MM.1S (cell line): ENCODE measurements at regions not wholly inside any gene's neighbourhood (a gene's known extent, or its start where the extent isn't known, plus 50 kb on each side); places are given as distances from the start of the nearest gene placed in this dataset.

Experiments
- DNase-seq: peaks from one replicate; pipeline ENCODE4 v3.0.0-alpha.2; 2015
- H2AFZ ChIP-seq: fragments of 300-600 bp; sonication (generic); 2 replicates; pipeline ENCODE4 v1.6.0; 2016; ENCODE audit warnings: antibody characterized with exemption, low read length
- H3F3A ChIP-seq: fragments of 300-600 bp; sonication (generic); 2 replicates; pipeline ENCODE4 v1.6.1; 2016; ENCODE audit warnings: mild to moderate bottlenecking, antibody characterized with exemption, low read length, moderate library complexity, mixed read lengths; ENCODE audit not compliant: insufficient read depth
- H3K27ac ChIP-seq: fragments of 300-600 bp; sonication (generic); 2 replicates; pipeline ENCODE4 v1.5.1; 2016; ENCODE audit warnings: mild to moderate bottlenecking, low read length
- H3K27me3 ChIP-seq: fragments of 300-600 bp; sonication (generic); replicated peaks from 2 replicates; pipeline ENCODE4 v1.6.0; 2016; ENCODE audit warnings: low read length; ENCODE audit not compliant: insufficient read depth
- H3K36me3 ChIP-seq: fragments of 300-600 bp; sonication (generic); replicated peaks from 2 replicates; pipeline ENCODE4 v1.6.1; 2016; ENCODE audit warnings: mild to moderate bottlenecking, low read length, mixed read lengths; ENCODE audit not compliant: insufficient read depth
- H3K4me1 ChIP-seq: fragments of 300-600 bp; sonication (generic); 2 replicates; pipeline ENCODE4 v1.6.1; 2016; ENCODE audit warnings: low read length, mixed read lengths
- H3K4me2 ChIP-seq: fragments of 300-600 bp; sonication (generic); 2 replicates; pipeline ENCODE4 v1.6.0; 2016; ENCODE audit warnings: low read depth, low read length
- H3K4me3 ChIP-seq: fragments of 300-600 bp; sonication (generic); 2 replicates; pipeline ENCODE4 v1.5.1; 2016; ENCODE audit warnings: low read length, mixed read lengths
- H3K79me2 ChIP-seq: fragments of 300-600 bp; sonication (generic); 2 replicates; pipeline ENCODE4 v1.6.1; 2016; ENCODE audit warnings: mixed run types, low read length, mixed read lengths
- H3K9ac ChIP-seq: fragments of 300-600 bp; sonication (generic); 2 replicates; pipeline ENCODE4 v1.6.1; 2016; ENCODE audit warnings: low read length, mixed read lengths
- H3K9me2 ChIP-seq: fragments of 300-600 bp; sonication (generic); replicated peaks from 2 replicates; pipeline ENCODE4 v1.6.1; 2016; ENCODE audit warnings: mild to moderate bottlenecking, low read length, mixed read lengths; ENCODE audit not compliant: insufficient read depth
- H3K9me3 ChIP-seq: fragments of 300-600 bp; sonication (generic); replicated peaks from 2 replicates; pipeline ENCODE4 v1.6.1; 2016; ENCODE audit warnings: mild to moderate bottlenecking, low read length, mixed read lengths; ENCODE audit not compliant: insufficient read depth
- H4K20me1 ChIP-seq: fragments of 300-600 bp; sonication (generic); 2 replicates; pipeline ENCODE4 v1.6.1; 2016; ENCODE audit warnings: mild to moderate bottlenecking, low read length, moderate library complexity, mixed read lengths; ENCODE audit not compliant: insufficient read depth
- CTCF ChIP-seq: fragments of 300-600 bp; sonication (generic); IDR thresholded peaks from 2 replicates; pipeline ENCODE4 v1.5.1; 2016; ENCODE audit warnings: antibody characterized with exemption, low read length, mixed read lengths
- EZH2 ChIP-seq: fragments of 300-600 bp; sonication (generic); optimal IDR thresholded peaks from 2 replicates; pipeline ENCODE3; 2017; ENCODE audit warnings: low read depth, mild to moderate bottlenecking, antibody characterized with exemption, low read length, mixed read lengths
- EZH2phosphoT487 ChIP-seq: fragments of 300-600 bp; sonication (generic); IDR thresholded peaks from 2 replicates; pipeline ENCODE4 v1.6.1; 2018; ENCODE audit warnings: antibody characterized with exemption, low read length

DNA sequence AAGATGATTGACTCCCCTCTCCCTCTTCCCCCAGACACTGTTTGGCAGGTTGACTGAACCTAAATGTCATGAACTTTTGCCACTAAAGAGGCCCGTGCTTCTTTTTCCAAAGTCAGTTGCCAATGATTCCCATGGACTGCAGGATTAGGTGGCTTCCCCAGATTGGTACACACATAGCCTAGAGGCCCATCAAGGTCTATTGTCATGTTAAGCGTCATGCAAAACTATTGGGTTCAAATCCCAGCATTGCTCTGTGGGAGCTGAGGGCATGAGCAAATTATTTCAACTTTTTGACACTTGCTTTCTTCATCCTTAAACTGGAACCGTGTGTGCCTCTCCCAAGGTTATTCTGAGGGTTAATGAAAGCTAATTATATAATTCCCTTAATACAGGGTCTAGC lies 430.2 kb upstream of the TBX3 start:
- no peak overlapping the region for H3K4me2 ChIP-seq
- H2AFZ ChIP-seq: no peak overlapping the region
- H3K4me1 ChIP-seq: no peaks in the 10 kb centered on the region
- no peak overlapping the region for H3K9ac ChIP-seq
- H3K36me3 ChIP-seq: no peaks in the 10 kb centered on the region
- H3F3A ChIP-seq: no peaks in the 10 kb centered on the region
- no peak overlapping the region for H3K27ac ChIP-seq
- H3K9me2 ChIP-seq: no peaks in the 10 kb centered on the region
- no peaks in the 10 kb centered on the region for H3K79me2 ChIP-seq
- H4K20me1 ChIP-seq: no peaks in the 10 kb centered on the region
- DNase-seq: no peak
- no peak for TF ChIP-seq EZH2phosphoT487
- no peak for TF ChIP-seq CTCF
- no peak for TF ChIP-seq EZH2
- H3K27me3 ChIP-seq: no peaks in the 10 kb centered on the region
- no peaks in the 10 kb centered on the region for H3K9me3 ChIP-seq
- no peak overlapping the region for H3K4me3 ChIP-seq

- Histone ChIP-seq H3K36me3 (no peaks in the 10 kb centered on the region), H3K27me3 (no peaks in the 10 kb centered on the region), H4K20me1 (no peaks in the 10 kb centered on the region), H3K4me2 (no peak overlapping the region), H3F3A (no peaks in the 10 kb centered on the region), H3K9ac (no peak overlapping the region), H3K79me2 (no peaks in the 10 kb centered on the region), H3K4me3 (no peak overlapping the region), H3K27ac (no peak overlapping the region), H3K4me1 (no peaks in the 10 kb centered on the region), H3K9me3 (no peaks in the 10 kb centered on the region), H2AFZ (no peak overlapping the region), H3K9me2 (no peaks in the 10 kb centered on the region)
- TF ChIP-seq EZH2phosphoT487 (no peak), EZH2 (no peak), CTCF (no peak)
- no peak for DNase-seq
These were observed 425.9 kb upstream of the TBX3 start for GRCh38 chr12:115109863-115110262.

GRCh38 chr12:115108129-115109100 lies 424.4 kb upstream of the TBX3 start:
- H3K9me3 ChIP-seq: no peaks in the 10 kb centered on the region
- DNase-seq: no peak
- H2AFZ ChIP-seq: no peak overlapping the region
- H4K20me1 ChIP-seq: no peaks in the 10 kb centered on the region
- no peak overlapping the region for H3K27ac ChIP-seq
- H3K36me3 ChIP-seq: no peaks in the 10 kb centered on the region
- TF ChIP-seq CTCF: no peak
- no peak for TF ChIP-seq EZH2
- TF ChIP-seq EZH2phosphoT487: no peak
- H3K27me3 ChIP-seq: no peaks in the 10 kb centered on the region
- no peaks in the 10 kb centered on the region for H3K9me2 ChIP-seq
- H3K79me2 ChIP-seq: no peaks in the 10 kb centered on the region
- H3K9ac ChIP-seq: no peak overlapping the region
- no peaks in the 10 kb centered on the region for H3K4me1 ChIP-seq
- H3K4me2 ChIP-seq: no peak overlapping the region
- H3F3A ChIP-seq: no peaks in the 10 kb centered on the region
- H3K4me3 ChIP-seq: no peak overlapping the region
